ENCODE measurements at regions not wholly inside any gene's neighbourhood (a gene's known extent, or its start where the extent isn't known, plus 50 kb on each side); places are given as distances from the start of the nearest gene placed in this dataset.
"Not testable (repeated sequence)": the region's sequence is repeated elsewhere in the genome, so short reads cannot be mapped to it uniquely, and the experiment has no call there.

DNA sequence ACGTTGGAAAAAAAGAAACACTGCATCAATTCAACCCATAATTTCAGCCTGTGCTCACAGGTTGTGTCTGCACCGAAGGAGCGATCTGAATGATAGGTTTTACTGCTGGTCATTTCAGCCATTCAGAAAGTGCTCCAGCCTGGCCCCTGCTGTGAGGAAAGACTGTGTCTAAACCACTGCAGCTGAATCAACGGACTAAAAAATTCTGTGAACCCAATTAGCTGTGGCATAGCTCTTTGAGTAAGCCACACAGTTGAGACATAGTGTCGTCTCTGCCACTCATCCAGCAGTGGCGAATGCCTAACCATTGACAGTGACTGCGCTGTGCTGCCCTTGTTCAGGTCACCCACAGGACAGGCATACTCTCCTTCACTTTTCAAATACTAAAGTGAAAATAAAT, 179.8 kb downstream of the COG6 start:
- H4K20me1 ChIP-seq (ENCODE audit: control insufficient read depth, extremely low read depth, insufficient read depth, low read length): no peaks in the 10 kb centered on the region
- no peak overlapping the region for H3K4me2 ChIP-seq (ENCODE audit: extremely low read depth, insufficient read depth, low read length)
- no peaks in the 10 kb centered on the region for H3K9me3 ChIP-seq (ENCODE audit: control insufficient read depth, insufficient read depth, low read depth, low read length)
- no peak for DNase-seq (ENCODE audit: low read depth in 2 of 2)
- H3K9ac ChIP-seq (ENCODE audit: insufficient read depth, low read length): no peak overlapping the region
- no peaks in the 10 kb centered on the region for H3K27me3 ChIP-seq (ENCODE audit: control insufficient read depth, insufficient read depth, low read length)
- H3K4me1 ChIP-seq (ENCODE audit: control insufficient read depth, extremely low read depth, insufficient read depth, low read length): no peaks in the 10 kb centered on the region
- no peaks in the 10 kb centered on the region for H3K36me3 ChIP-seq (ENCODE audit: control insufficient read depth, insufficient read depth, low read length)
- no peaks in the 10 kb centered on the region for H3K79me2 ChIP-seq (ENCODE audit: control insufficient read depth, insufficient read depth, low read length)
- TF ChIP-seq, protein P1, sequence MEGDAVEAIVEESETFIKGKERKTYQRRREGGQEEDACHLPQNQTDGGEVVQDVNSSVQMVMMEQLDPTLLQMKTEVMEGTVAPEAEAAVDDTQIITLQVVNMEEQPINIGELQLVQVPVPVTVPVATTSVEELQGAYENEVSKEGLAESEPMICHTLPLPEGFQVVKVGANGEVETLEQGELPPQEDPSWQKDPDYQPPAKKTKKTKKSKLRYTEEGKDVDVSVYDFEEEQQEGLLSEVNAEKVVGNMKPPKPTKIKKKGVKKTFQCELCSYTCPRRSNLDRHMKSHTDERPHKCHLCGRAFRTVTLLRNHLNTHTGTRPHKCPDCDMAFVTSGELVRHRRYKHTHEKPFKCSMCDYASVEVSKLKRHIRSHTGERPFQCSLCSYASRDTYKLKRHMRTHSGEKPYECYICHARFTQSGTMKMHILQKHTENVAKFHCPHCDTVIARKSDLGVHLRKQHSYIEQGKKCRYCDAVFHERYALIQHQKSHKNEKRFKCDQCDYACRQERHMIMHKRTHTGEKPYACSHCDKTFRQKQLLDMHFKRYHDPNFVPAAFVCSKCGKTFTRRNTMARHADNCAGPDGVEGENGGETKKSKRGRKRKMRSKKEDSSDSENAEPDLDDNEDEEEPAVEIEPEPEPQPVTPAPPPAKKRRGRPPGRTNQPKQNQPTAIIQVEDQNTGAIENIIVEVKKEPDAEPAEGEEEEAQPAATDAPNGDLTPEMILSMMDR (conservative IDR thresholded peaks at IDR 0.05 in 1 of 2, IDR thresholded peaks at IDR 0.05 in 1 of 2; ENCODE audit: low read depth in 1 of 2, low read length in 2 of 2): no peak
- TF ChIP-seq EZH2 (IDR thresholded peaks at IDR 0.05; ENCODE audit: low read length, missing control alignments): no peak
- H3K4me3 ChIP-seq (replicated peaks in 1 of 4; ENCODE audit: control extremely low read depth in 1 of 4, insufficient read depth in 1 of 4, low read depth in 3 of 4, low read length in 4 of 4): no peak overlapping the region
- no peak overlapping the region for H2AFZ ChIP-seq (ENCODE audit: low read length)
- no peak overlapping the region for H3K27ac ChIP-seq (ENCODE audit: insufficient read depth, low read length)

DNA sequence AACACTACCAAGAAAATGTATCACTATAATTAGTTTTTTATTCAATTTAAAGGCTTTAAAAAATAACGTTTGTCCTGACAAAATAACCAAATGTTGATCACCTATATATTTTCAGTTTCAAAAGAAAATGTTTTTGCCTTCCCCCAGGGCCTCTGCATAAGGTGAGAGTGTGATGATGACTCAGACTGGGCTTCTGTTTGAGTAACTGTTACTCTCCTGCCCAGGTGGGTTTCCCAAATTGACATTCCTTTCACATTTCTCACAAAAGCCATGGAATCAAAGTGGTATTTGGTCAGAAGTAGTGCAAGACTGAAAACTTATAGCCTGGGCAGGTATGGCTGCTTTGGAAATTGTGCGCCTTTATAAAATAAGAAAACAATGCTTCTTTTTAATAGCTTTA, 180.6 kb downstream of the COG6 start:
- Histone ChIP-seq H3K9me3 (ENCODE audit: control insufficient read depth, insufficient read depth, low read depth, low read length) (no peaks in the 10 kb centered on the region), H3K9ac (ENCODE audit: insufficient read depth, low read length) (no peak overlapping the region), H2AFZ (ENCODE audit: low read length) (no peak overlapping the region), H3K36me3 (ENCODE audit: control insufficient read depth, insufficient read depth, low read length) (no peaks in the 10 kb centered on the region), H3K4me2 (ENCODE audit: extremely low read depth, insufficient read depth, low read length) (no peak overlapping the region), H3K4me1 (ENCODE audit: control insufficient read depth, extremely low read depth, insufficient read depth, low read length) (no peaks in the 10 kb centered on the region), H3K4me3 (replicated peaks in 1 of 4; ENCODE audit: control extremely low read depth in 1 of 4, insufficient read depth in 1 of 4, low read depth in 3 of 4, low read length in 4 of 4) (no peak overlapping the region), H4K20me1 (ENCODE audit: control insufficient read depth, extremely low read depth, insufficient read depth, low read length) (no peaks in the 10 kb centered on the region), H3K27me3 (ENCODE audit: control insufficient read depth, insufficient read depth, low read length) (no peaks in the 10 kb centered on the region), H3K27ac (ENCODE audit: insufficient read depth, low read length) (no peak overlapping the region), H3K79me2 (ENCODE audit: control insufficient read depth, insufficient read depth, low read length) (no peaks in the 10 kb centered on the region)
- TF ChIP-seq EZH2 (IDR thresholded peaks at IDR 0.05; ENCODE audit: low read length, missing control alignments): no peak
- TF ChIP-seq, protein P1 (conservative IDR thresholded peaks at IDR 0.05 in 1 of 2, IDR thresholded peaks at IDR 0.05 in 1 of 2; ENCODE audit: low read depth in 1 of 2, low read length in 2 of 2): no peak
- DNase-seq (ENCODE audit: low read depth in 2 of 2): no peak

DNA sequence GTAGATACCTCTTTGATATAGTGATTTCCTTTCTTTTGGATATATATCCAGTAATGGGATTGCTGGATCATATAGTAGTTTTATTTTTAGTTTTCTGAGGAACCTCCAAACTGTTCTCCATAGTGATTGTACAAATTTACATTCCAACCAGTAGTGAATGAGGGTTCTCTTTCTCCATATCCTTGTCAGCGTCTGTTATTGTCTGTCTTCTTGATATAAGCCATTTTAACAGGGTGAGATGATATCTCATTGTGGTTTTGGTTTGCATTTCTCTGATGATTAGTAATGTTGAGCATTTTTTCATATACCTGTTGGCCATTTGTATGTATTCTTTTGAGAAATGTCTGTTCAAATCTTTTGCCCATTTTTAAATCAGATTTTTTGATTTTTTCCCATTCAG, 182.4 kb downstream of the COG6 start:
- not testable (repeated sequence) for H2AFZ ChIP-seq (ENCODE audit: low read length); H3K4me2 ChIP-seq (ENCODE audit: extremely low read depth, insufficient read depth, low read length); H3K4me3 ChIP-seq (replicated peaks in 1 of 4; ENCODE audit: control extremely low read depth in 1 of 4, insufficient read depth in 1 of 4, low read depth in 3 of 4, low read length in 4 of 4); H3K27me3 ChIP-seq (ENCODE audit: control insufficient read depth, insufficient read depth, low read length); H3K79me2 ChIP-seq (ENCODE audit: control insufficient read depth, insufficient read depth, low read length); DNase-seq (ENCODE audit: low read depth in 2 of 2); H3K36me3 ChIP-seq (ENCODE audit: control insufficient read depth, insufficient read depth, low read length); H3K9me3 ChIP-seq (ENCODE audit: control insufficient read depth, insufficient read depth, low read depth, low read length); H4K20me1 ChIP-seq (ENCODE audit: control insufficient read depth, extremely low read depth, insufficient read depth, low read length); H3K4me1 ChIP-seq (ENCODE audit: control insufficient read depth, extremely low read depth, insufficient read depth, low read length); H3K9ac ChIP-seq (ENCODE audit: insufficient read depth, low read length); H3K27ac ChIP-seq (ENCODE audit: insufficient read depth, low read length)

DNA sequence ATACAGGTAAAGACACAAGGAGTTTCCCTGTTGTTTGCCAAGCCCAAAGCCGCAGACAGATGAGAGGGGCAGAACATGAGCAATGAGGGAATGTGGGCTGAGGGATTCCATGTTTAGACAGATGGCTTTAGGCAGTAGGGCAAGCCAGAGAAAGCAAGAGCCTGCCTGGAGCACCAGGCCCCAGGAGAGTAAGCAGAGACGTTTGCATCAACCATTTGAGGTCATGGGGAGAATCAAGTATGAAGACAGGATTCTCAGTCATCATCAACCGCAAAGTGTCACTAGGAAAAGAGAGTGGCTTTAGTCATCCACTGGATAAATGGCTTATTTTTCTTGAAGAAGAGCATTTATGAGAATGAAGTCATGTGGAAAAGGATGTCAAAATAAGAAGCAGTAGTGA, 184.7 kb downstream of the COG6 start:
- DNase-seq (ENCODE audit: low read depth in 2 of 2): no peak
- Histone ChIP-seq H3K27me3 (ENCODE audit: control insufficient read depth, insufficient read depth, low read length) (no peaks in the 10 kb centered on the region), H3K4me3 (replicated peaks in 1 of 4; ENCODE audit: control extremely low read depth in 1 of 4, insufficient read depth in 1 of 4, low read depth in 3 of 4, low read length in 4 of 4) (no peak overlapping the region), H3K27ac (ENCODE audit: insufficient read depth, low read length) (no peak overlapping the region), H3K79me2 (ENCODE audit: control insufficient read depth, insufficient read depth, low read length) (no peaks in the 10 kb centered on the region), H3K4me1 (ENCODE audit: control insufficient read depth, extremely low read depth, insufficient read depth, low read length) (no peaks in the 10 kb centered on the region), H3K9ac (ENCODE audit: insufficient read depth, low read length) (no peak overlapping the region), H4K20me1 (ENCODE audit: control insufficient read depth, extremely low read depth, insufficient read depth, low read length) (no peaks in the 10 kb centered on the region), H3K36me3 (ENCODE audit: control insufficient read depth, insufficient read depth, low read length) (no peaks in the 10 kb centered on the region), H3K9me3 (ENCODE audit: control insufficient read depth, insufficient read depth, low read depth, low read length) (no peaks in the 10 kb centered on the region), H2AFZ (ENCODE audit: low read length) (no peak overlapping the region), H3K4me2 (ENCODE audit: extremely low read depth, insufficient read depth, low read length) (no peak overlapping the region)
- no peak for TF ChIP-seq EZH2 (IDR thresholded peaks at IDR 0.05; ENCODE audit: low read length, missing control alignments)

Data from fibroblast of lung (primary cell).